GM21576 (cell line): ENCODE measurements at regions not wholly inside any gene's neighbourhood (a gene's known extent, or its start where the extent isn't known, plus 50 kb on each side); places are given as distances from the start of the nearest gene placed in this dataset.

ENCODE experiments used
- ATAC-seq: cut with Tn5 transposase; IDR thresholded peaks from one replicate; pipeline ENCODE4 v1.9.1; 2021; ENCODE audit warnings: mild to moderate bottlenecking, moderate library complexity; ENCODE audit not compliant: unreplicated experiment

DNA sequence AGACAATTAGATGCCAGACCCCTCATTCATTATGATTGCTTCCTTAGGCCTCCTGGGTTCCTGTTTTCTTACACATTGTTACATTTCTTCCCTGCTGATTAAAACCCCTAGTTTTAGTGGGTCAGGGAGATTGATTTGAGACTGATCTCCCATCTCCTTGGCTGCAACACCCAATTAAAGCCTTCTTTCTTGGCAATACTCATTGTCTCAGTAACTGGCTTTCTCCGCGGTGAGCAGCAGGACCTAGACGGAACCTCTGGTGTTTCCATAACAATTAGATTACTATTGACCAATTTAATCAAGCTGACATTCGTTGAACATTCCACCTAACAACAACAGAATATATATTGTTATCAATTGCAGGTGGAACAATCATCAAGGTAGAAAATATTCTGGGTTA, 1676.4 kb upstream of the SLC39A10 start:
- ATAC-seq, result no peak

DNA sequence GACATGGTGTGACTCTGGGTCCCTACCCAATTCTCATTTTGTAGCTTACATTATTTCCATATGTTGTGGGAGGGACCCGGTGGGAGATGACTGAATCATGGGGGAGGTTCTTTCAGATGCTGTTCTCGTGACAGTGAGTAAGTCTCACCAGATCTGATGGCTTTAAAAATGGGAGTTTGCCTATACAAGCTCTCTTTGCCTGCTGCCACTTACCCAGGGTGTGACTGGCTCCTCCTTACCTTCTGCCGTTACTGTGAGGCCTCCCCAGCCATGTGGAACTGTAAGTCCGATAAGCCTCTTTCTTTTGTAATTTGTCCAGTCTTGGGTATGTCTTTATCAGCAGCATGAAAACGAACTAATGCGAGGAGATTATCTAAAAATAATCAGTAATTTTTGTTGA, 1683.2 kb upstream of the SLC39A10 start:
- ATAC-seq, result no peak

DNA sequence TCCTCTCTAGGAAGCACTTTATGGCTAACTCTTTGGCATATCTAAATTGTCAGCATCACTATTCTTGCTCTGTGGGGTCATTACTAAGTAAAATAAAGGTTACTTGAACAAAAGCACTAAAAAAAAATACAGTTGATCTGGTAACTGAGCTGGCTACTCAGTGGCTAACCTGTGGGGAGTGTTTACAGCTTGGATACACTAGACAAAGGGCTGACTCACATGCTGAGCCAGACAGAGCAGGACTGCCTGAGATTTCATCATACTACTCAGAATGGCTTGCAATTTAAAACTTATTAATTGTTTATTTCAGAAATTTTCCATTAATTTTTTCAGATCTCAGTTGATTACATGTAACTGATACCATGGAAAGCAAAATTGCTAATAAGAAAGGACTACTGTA, 1690.4 kb upstream of the SLC39A10 start:
- no peak for ATAC-seq

DNA sequence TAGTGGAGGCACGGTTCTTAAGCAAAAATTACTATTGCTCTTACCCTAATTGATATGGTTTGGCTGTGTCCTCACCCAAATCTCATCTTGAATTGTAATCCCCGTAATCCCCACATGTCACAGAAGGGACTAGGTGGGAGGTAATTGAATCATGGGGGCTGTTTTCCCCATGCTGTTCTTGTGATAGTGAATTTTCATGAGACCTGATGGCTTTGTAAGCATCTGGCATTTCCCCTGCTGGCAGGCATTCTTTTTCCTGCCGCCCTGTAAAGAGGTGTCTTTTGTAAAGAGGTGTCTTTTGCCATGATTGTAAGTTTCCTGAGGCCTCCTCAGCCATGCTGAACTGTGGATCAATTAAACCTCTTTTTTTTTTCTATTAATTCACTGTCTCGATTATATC, 1691.8 kb upstream of the SLC39A10 start:
- no peak for ATAC-seq

DNA sequence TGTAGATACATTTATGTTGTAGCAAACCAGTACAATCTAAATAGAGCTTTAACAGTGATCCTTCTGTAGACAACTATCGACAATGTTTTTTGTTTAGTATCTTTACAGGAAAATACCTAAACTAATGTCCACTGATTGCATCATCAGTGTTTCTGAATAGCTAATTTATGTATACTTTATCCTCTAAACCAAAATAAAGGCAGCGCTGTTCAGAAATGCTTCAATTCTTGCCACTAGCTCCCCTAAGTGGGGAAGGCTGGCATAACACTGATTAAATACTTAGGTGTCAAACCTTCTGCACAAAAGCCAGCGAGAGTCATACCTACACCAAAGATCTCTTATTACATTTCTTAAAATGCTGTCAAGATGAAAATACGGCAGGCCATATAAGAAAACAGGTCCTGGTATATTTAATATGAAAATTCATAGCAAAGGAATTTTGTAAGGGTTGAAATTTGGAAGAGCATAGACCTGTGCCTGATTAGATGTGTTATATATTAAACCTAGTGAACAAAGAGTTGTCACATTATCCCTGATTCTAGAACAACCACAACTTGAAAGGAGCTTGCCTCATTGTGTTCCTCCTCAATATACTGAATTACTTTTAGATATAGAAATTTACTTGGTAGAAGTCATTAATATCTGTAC, 1693.4 kb upstream of the SLC39A10 start:
- no peak for ATAC-seq

DNA sequence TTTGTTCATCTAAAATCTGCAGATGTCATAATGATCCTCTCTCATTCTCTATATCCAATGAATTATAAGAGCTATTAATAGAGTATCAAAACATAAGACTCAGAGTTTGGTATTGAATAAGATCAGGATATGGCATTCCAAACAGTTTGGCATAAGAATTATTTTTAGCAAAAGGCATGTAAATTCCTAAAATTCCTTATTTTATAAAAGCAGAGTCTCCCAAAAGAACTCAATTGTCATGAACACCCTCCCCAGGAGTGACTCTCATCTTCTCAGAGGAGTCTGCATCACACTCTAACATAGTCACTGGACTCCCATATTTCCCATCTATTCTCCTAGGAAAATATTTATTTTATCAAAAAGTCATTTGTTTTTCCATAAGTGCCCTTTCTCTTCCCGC, 1710.2 kb upstream of the SLC39A10 start:
- ATAC-seq, result no peak

DNA sequence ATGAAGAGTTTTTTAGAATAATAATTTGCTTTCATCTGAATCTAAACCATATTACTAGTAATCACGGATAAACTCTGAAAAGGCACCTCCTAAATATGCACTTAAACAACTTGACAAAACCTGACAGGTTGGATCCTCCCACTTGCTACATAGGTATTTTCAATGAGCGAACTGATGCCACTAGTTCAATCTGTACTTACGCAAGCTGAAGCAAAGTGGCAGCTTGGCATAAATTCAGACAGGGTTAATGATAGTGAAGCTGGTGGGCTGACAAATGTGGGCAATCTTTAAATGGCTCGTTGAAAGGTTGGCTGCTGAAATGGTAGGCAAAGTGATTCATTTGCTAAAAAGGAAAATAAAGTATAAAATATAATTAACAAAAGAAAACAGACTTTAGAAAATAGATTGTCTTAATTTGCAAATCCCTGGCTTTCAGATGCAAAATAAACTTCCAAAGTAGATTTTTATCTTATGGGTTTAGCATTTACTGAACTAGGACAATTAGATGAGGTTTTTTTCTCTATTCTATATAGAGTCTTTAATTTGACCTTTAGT, 1713.5 kb upstream of the SLC39A10 start:
- no peak for ATAC-seq

DNA sequence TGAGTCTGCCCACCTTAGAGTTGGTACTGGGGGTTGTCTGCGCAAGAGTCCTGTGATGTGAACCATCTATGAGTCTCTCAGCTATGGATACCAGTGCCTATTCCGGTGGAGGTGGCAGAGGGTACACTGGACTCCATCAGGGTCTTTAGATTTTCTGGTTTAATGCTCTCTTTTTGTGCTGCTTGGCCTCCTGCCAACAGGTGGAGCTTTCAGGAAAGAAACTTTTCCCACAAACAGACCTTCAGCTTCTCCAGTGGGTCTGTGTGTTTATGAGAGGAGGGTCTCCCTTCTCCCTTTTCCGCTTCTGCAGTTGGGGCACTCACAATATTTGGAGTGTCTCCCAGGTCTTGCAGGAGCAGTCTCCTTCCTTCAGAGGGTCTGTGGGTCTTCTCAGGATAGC, 1721.9 kb upstream of the SLC39A10 start:
- ATAC-seq, result no peak

DNA sequence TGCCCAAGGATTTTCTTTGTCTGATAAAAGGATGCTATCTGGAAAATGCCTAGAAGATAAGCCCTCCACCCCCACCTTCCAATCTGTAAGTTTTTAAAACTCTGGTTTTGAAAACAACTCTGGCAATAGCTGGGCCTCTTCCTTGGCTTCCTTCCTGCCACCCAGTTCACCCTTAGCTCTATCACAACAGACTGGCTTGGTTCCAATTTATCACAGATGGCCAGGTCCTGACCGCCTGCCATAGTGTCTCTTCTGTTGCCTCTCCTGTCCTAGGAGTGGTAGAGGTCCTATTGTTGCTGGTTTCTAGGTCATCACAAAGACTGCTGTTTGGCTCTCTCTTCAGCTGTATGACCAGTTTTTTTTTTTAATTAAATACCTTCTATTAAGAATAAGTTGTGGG, 1727.9 kb upstream of the SLC39A10 start:
- ATAC-seq, result no peak

DNA sequence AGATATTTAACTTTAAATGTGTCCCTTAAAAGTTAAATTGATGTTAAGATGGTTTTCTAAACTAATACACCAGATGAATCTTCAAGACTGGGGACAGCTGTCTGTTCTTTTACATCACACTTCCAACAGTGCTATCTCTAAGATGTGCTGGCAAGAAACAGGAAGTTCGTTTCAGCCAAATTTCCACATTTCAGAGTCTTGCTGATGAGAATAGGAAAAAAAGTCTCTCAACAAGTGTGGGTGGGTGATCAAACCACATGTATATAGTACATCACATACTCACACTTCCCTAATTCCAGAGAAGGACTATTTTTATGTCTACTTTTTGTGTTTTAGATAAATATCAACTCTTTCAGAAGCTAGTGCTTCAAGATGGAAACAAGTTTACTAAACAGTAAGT, 1712.8 kb upstream of the TMEFF2 start:
- no peak for ATAC-seq

DNA sequence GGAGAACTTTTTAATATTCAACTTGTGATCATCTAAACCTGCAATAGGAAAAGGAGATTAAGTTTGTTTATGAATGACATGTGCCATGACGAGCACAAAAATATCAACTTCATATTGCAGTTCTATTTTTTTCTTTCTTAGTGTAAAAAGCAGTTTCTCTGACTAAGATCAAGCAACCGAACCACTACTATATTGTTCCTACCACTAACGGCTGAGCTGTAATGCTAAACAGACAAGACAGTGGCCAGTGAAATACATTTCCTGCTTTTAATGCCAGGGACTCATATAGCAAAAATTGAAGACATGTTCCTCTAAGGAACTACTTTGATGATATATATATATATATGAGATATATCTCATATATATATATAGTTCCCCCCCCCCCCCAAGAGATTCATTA, 1705.6 kb upstream of the TMEFF2 start:
- ATAC-seq, result no peak

DNA sequence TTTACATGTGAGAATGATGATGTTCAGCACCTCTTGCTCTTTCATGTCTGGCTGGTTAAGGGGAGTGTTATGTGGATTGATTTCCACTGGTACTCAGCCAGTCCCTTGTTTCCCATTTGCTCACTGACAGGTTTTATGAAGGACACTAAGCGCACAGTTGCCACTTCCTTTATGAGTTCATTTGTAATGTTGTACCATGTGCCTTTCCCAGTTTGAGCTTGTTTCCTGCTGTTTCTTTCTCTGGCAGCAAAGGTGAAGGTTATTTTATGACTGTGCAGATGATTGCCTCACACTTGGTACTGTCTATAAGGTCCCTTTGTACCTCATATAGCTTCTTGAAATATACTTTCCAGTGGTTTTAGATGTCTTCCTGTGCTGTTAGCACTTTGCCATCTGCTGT, 1700.5 kb upstream of the TMEFF2 start:
- no peak for ATAC-seq

DNA sequence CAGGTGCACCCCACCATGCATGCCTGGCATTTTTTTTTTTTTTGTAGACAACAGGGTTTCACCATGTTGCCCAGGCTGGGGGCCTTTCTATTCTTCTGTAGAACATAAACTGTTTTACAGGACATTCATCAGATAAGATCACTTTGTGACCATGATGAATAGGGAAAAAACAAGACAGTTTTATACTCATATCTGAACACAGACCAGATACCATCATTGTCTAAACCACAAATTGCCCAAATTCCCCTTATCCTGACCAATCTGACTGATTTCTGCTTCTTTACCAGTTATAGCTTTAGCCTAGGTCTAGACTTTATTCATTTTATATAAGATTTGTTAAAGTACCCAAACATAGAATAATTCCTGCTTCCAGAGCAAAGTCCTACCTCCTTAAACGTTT, 1699.3 kb upstream of the TMEFF2 start:
- no peak for ATAC-seq

DNA sequence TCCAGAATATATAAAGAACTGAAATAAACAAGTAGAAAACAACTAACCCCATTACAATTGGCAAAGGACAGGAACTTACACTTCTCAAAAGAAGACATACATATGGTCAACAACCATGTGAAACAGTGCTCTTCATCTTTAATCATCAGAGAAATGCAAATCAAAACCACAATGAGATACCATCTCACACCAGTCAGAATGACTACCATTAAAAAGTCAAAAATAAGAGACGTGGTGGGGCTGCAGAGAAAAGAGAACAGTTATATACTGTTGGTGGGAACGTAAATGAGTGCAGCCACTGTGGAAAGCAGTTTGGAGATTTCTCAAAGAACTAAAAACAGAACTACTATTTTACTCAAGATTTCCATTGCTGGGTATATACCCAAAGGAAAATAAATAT, 1696.3 kb upstream of the TMEFF2 start:
- ATAC-seq, result peak; percentile 48

DNA sequence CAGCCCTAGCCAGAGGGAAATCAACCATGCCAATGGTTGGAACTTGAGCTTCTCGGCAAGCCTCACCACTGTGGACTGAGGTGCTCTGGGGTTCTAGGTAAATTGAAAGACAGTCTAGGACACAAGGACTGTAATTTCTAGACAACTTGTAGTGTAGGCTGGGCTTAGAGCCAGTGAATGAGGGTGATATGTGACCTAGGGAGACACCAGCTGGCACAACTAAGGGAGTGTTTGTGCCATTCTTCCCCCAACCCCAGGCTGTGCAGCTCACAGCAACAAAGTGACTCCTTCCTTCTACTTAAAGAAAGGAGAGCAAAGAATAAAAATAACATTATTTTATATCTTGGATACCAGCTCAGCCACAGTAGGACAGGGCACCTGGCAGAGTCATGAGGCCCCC, 1690.7 kb upstream of the TMEFF2 start:
- no peak for ATAC-seq

DNA sequence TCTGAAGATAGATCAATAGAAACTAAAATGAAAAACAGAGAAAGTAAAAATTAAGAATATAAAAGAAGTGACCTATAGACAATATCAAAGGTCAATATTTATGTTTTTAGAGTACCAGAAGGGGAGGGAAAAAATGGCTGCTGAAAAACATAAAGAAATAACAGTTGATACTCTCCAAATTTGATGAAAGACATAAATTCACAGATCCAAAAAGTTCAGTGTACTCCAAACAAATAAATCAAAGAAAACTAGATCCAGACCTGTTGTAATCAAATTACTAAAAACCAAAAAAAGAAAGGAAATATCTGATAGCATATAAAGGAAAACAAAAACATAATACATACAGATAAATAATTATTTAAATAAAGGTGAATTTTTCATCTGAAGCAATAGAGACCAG, 1689.1 kb upstream of the TMEFF2 start:
- ATAC-seq, result no peak

DNA sequence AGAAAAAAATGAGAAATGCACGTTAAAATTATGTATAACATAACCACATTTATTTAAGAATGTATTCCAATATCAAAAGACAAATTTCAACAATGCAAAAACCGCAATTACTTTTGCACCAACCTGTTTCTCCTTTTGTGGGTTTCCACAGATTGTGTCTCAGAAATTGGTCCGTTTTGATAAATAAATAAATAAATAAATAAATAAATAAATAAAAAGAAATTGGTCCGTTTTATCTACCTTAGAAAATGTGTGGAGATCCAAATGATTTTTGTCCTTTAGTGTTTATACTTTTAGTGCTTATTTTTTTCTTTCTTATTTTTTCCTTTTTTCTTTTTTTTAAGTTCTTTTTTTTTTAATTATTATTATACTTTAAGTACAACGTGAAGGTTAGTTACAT, 1682.2 kb upstream of the TMEFF2 start:
- no peak for ATAC-seq

DNA sequence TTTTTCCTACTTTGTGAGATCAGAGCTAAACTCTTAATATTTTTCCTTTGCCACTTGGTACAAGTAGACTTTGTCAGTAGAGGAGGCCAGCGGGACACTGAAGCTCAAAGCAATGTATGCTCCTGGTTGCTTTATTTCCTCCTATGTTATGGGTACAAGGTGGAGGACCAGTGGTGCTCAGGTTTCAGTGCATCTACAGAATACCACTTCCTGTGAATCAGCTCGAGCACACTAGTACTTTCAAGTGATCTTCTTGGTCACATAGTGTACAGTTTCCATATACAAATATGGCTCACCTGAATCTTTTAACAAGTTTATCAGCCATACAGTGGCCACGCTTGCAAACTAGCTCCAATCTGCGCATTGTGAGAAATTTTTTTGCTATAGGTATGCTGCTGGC, 1674.8 kb upstream of the TMEFF2 start:
- no peak for ATAC-seq

DNA sequence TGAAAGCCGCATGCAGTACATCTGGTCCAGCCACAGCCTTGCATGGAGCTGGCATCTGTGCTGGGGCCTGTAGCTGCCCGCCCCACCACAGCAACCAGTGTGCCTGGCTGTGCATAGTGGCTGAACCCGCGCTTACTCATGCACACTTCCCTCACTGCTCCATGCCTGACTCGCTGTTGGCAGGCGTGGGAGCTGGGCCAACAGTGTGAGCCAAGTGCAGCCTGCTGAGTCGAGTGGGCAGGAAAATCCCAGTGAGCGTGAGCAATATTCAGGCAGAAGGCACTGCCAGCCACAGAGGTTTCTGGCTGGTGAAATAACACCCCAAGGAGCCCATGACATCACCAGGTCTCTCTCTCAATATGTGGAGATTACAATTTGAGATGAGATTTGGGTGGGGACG, 1674.1 kb upstream of the TMEFF2 start:
- no peak for ATAC-seq

DNA sequence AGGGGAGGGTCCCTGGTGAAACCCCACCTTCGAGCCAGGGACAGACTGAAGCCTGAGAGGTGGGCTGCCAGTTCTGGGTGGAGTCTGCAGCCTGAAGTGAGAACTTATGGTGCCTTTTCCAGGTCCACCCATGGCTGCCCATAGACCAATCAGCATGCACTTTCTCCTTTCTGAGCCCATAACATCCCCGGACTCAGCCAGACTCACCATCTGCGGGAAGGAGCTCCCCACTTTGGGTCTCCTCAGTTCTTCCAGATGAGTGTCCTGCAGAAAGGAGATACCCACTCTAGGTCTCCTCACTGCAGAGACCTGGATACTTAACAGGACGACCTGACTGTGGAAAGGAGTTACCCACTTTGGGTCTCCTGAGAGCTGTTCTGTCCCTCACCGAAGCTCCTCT, 1673.4 kb upstream of the TMEFF2 start:
- no peak for ATAC-seq

DNA sequence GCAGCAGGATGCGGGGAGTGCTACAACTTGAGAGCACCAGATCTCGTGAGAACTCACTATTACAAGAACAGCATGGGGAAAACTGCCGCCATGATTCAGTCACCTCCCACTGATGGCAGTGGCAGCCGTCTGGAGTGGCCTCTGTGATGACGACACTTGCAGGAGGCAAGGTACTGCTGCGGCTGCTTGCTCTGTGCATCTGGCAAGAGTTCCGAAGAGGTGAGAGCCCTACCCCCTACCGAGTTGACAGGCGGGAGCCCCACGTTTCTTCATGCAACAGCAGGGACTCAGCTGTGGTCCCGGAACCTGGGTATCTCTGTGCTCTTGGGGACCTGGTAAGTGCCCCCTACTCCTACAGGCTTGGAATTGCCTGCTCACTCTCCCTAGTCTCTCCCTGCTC, 1672.7 kb upstream of the TMEFF2 start:
- no peak for ATAC-seq

DNA sequence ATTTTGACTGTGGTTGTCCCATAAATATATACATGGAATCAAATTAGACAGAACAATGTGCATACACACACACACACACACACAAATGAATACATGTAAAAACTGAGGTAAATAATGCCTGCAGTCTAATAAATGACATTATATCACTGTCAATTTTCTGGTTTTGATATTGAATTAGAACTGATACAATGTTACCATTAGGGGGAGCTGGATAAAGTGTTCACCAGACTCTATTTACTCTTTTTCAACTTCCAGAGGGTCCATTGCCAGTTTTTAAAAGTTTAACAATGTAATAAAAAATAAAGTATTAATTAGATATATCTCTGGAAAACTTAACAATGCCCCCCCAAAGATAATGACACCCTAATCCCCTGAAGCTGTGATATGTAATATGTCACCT, 1666.8 kb upstream of the TMEFF2 start:
- ATAC-seq, result no peak

DNA sequence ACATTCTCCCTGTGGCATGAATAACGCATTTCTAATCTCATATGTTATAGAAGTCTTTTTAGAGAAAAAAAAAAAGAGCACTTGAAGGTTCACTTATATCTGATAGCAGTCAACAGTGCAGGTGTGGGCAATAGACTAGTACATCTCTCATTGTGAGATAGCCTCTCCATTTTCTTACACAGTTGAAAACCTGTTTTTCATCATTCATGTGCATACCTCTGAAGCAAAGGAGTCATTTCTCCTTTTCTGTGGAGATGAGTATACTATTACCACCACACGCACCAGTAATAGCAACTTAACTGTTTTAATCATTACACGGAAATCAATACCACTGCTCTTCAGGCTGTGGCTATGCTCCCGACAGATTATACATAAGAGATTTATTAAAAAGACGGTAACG, 1653.3 kb upstream of the TMEFF2 start:
- no peak for ATAC-seq
